Upper lobe of right lung (tissue), 1 donor: ENCODE measurements at regions not wholly inside any gene's neighbourhood (a gene's known extent, or its start where the extent isn't known, plus 50 kb on each side); places are given as distances from the start of the nearest gene placed in this dataset.

Source experiments
- ATAC-seq: fragments of 200-7000 bp; cut with Tn5 transposase; one replicate; pipeline ENCODE4 v1.9.1; 2020; ENCODE audit warnings: mild to moderate bottlenecking, moderate library complexity
- DNase-seq: peaks from one replicate; pipeline ENCODE4 v3.0.0-alpha.2; 2020
- H3K27ac ChIP-seq: fragments of 200-600 bp; one replicate; pipeline ENCODE4 v1.8.0; 2022
- H3K27me3 ChIP-seq: fragments of 200-600 bp; one replicate; pipeline ENCODE4 v1.8.0; 2022; ENCODE audit warnings: mild to moderate bottlenecking
- H3K36me3 ChIP-seq: fragments of 200-600 bp; one replicate; pipeline ENCODE4 v1.8.0; 2022
- H3K4me1 ChIP-seq: fragments of 200-600 bp; one replicate; pipeline ENCODE4 v1.8.0; 2022
- H3K4me3 ChIP-seq: fragments of 200-600 bp; one replicate; pipeline ENCODE4 v1.8.0; 2022; ENCODE audit warnings: mild to moderate bottlenecking
- H3K9me3 ChIP-seq: fragments of 200-600 bp; one replicate; pipeline ENCODE4 v1.8.0; 2022
- intact Hi-C: fragments of 100-400 bp; cut with DNase I; formaldehyde crosslinking; loops from one replicate; pipeline ENCODE4 v1.11.0; 2022
- TF ChIP-seq, protein P1 (sequence below): fragments of 200-600 bp; IDR thresholded peaks from one replicate; pipeline ENCODE4 v1.8.0; 2022; ENCODE audit warnings: antibody characterized with exemption
- donor health status: DM: no; HTN: yes; CAD: no; lungs with severe emphysema.

GRCh38 chr2:152944099-152944498 is 225.7 kb downstream of the ARL6IP6 start:
- no peaks in the 10 kb centered on the region for H3K36me3 ChIP-seq
- no peaks in the 10 kb centered on the region for H3K4me1 ChIP-seq
- no peak overlapping the region for H3K4me3 ChIP-seq
- TF ChIP-seq, protein P1, sequence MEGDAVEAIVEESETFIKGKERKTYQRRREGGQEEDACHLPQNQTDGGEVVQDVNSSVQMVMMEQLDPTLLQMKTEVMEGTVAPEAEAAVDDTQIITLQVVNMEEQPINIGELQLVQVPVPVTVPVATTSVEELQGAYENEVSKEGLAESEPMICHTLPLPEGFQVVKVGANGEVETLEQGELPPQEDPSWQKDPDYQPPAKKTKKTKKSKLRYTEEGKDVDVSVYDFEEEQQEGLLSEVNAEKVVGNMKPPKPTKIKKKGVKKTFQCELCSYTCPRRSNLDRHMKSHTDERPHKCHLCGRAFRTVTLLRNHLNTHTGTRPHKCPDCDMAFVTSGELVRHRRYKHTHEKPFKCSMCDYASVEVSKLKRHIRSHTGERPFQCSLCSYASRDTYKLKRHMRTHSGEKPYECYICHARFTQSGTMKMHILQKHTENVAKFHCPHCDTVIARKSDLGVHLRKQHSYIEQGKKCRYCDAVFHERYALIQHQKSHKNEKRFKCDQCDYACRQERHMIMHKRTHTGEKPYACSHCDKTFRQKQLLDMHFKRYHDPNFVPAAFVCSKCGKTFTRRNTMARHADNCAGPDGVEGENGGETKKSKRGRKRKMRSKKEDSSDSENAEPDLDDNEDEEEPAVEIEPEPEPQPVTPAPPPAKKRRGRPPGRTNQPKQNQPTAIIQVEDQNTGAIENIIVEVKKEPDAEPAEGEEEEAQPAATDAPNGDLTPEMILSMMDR = no peak
- H3K27me3 ChIP-seq = no peaks in the 10 kb centered on the region
- H3K27ac ChIP-seq = no peak overlapping the region
- no peaks in the 10 kb centered on the region for H3K9me3 ChIP-seq
- DNase-seq = no peak
- no peak for ATAC-seq
- intact Hi-C loops = no loop called here

DNA sequence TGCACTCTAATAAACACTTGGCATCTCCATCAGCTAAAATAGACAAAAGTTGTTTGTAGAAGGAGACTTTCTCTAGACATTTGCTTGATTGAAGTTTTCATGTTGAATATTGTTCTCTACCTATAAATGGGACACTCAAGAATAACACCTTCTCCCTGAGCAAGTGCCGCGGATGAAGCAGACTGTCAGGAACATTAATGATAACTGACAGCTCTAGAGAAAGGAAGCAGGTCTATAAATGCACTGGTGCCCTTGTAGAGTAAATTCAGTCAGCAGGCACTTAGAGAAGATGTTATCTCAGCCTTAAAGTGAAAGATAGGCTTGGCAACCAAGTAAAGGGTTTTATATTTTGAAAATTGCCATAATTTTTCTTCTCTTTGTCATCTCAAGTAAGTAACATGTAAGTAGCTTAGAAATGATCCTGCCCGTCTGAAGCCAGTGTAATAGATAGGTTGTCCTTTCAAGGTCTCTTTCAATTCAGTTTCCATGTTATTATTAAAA is 224.6 kb downstream of the ARL6IP6 start:
- no peaks in the 10 kb centered on the region for H3K9me3 ChIP-seq
- intact Hi-C loops = no loop called here
- ATAC-seq (no peak), DNase-seq (no peak)
- H3K27me3 ChIP-seq = no peaks in the 10 kb centered on the region
- H3K36me3 ChIP-seq = no peaks in the 10 kb centered on the region
- no peak overlapping the region for H3K27ac ChIP-seq
- H3K4me3 ChIP-seq = no peak overlapping the region
- no peaks in the 10 kb centered on the region for H3K4me1 ChIP-seq
- TF ChIP-seq, protein P1 = no peak

DNA sequence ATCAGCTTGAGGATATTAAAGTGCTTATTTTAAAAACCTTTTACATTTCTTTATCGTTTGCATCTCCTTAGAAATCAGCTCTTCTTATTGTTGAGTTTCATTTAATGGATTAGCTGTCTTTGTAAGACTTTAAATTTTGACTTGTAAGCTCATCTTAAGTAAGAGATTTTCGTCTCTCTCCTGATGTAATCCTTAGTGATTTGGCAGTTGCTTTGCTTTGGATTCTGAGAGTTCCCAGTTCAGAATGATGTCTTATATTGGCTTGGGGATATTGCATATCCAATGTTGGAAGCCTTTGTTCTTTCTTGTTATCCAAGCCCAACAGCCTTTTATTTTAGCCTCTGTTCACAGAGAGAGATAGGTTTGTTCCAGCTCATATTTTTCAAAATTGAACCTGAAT is 212.1 kb downstream of the ARL6IP6 start:
- no peaks in the 10 kb centered on the region for H3K4me1 ChIP-seq
- no peak overlapping the region for H3K27ac ChIP-seq
- no peak for ATAC-seq
- H3K4me3 ChIP-seq = no peak overlapping the region
- TF ChIP-seq, protein P1 = no peak
- H3K36me3 ChIP-seq = no peaks in the 10 kb centered on the region
- H3K27me3 ChIP-seq = no peaks in the 10 kb centered on the region
- intact Hi-C loops = no loop called here
- H3K9me3 ChIP-seq = no peaks in the 10 kb centered on the region
- no peak for DNase-seq

DNA sequence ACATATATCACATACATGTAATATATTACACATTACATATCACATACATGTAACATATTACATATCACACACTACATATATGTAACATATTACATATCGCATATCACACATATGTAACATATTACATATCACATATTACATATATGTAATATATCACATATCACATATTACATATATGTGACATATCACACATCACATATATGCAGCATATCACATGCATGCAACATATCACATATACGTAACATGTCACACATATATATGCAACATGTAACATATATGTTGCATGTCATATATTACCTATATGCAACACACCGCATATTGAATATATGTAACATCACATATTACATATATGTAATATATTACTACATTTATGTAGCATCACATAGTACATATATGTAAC is 211.2 kb downstream of the ARL6IP6 start:
- H3K9me3 ChIP-seq = no peaks in the 10 kb centered on the region
- no peak for ATAC-seq
- intact Hi-C loops = no loop called here

GRCh38 chr2:152925547-152926448 is 207.4 kb downstream of the ARL6IP6 start:
- ATAC-seq (peak; percentile 92), DNase-seq (peak; percentile 73)
- Histone ChIP-seq H3K27ac (no peak overlapping the region), H3K4me1 (no peaks in the 10 kb centered on the region), H3K9me3 (no peaks in the 10 kb centered on the region), H3K36me3 (no peaks in the 10 kb centered on the region), H3K4me3 (no peak overlapping the region), H3K27me3 (no peaks in the 10 kb centered on the region)
- TF ChIP-seq, protein P1 = peak; percentile 58
- intact Hi-C loops = no loop called here

More for the DNA sequence above, 211.2 kb downstream of the ARL6IP6 start:
- H3K4me3 ChIP-seq = no peak overlapping the region
- no peaks in the 10 kb centered on the region for H3K4me1 ChIP-seq
- TF ChIP-seq, protein P1 = no peak
- H3K36me3 ChIP-seq = no peaks in the 10 kb centered on the region
- H3K27ac ChIP-seq = no peak overlapping the region
- no peak for DNase-seq
- H3K27me3 ChIP-seq = no peaks in the 10 kb centered on the region
